Spinal cord (tissue), 9 donors: ENCODE measurements at regions not wholly inside any gene's neighbourhood (a gene's known extent, or its start where the extent isn't known, plus 50 kb on each side); places are given as distances from the start of the nearest gene placed in this dataset.

ENCODE experiments used
- DNase-seq, 6 donors: peaks; one replicate each; pipeline versions ENCODE4 v3.0.0 to v3.0.0-alpha.2; 2013 to 2015; ENCODE audit warnings: low spot score in 6 of 6, low read depth in 4 of 6
- H3K27ac ChIP-seq: one replicate; pipeline ENCODE4 v1.5.1; 2013; ENCODE audit warnings: low read depth, low read length, control low read depth
- H3K27me3 ChIP-seq: one replicate; pipeline ENCODE4 v1.6.1; 2013; ENCODE audit warnings: low read length; ENCODE audit not compliant: control insufficient read depth, insufficient read depth
- H3K36me3 ChIP-seq: one replicate; pipeline ENCODE4 v1.6.1; 2013; ENCODE audit warnings: low read length; ENCODE audit not compliant: control insufficient read depth, insufficient read depth
- H3K4me1 ChIP-seq: one replicate; pipeline ENCODE4 v1.6.1; 2013; ENCODE audit warnings: low read length; ENCODE audit not compliant: control insufficient read depth, insufficient read depth
- H3K4me3 ChIP-seq: one replicate; pipeline ENCODE4 v1.5.1; 2013; ENCODE audit warnings: low read depth, low read length, control low read depth
- H3K9me3 ChIP-seq: one replicate; pipeline ENCODE4 v1.6.1; 2013; ENCODE audit warnings: low read length; ENCODE audit not compliant: control insufficient read depth, insufficient read depth
- WGBS: methylation state at CpG from one replicate; pipeline ENCODE4 v1.1.5; 2013; ENCODE audit warnings: missing lambda C conversion rate; ENCODE audit not compliant: insufficient coverage; 5-methylcytosine and 5-hydroxymethylcytosine counted together
- donor health status: healthy.

GRCh38 chr4:22202246-22202974 is 253.8 kb upstream of the KCNIP4 start:
- no peak overlapping the region for H3K4me3 ChIP-seq
- H3K9me3 ChIP-seq = no peaks in the 10 kb centered on the region
- H3K27ac ChIP-seq = no peak overlapping the region
- no peaks in the 10 kb centered on the region for H3K27me3 ChIP-seq
- H3K4me1 ChIP-seq = no peaks in the 10 kb centered on the region
- WGBS = 87% methylated on average over 3 of the region's 4 CpGs
- H3K36me3 ChIP-seq = no peaks in the 10 kb centered on the region
- DNase-seq = no peak

GRCh38 chr4:22201256-22201655 is 252.7 kb upstream of the KCNIP4 start:
- H3K27ac ChIP-seq = no peak overlapping the region
- H3K4me1 ChIP-seq = no peaks in the 10 kb centered on the region
- 92% methylated on average over 2 of the region's 2 CpGs for WGBS
- no peak for DNase-seq
- no peak overlapping the region for H3K4me3 ChIP-seq
- H3K9me3 ChIP-seq = no peaks in the 10 kb centered on the region
- no peaks in the 10 kb centered on the region for H3K36me3 ChIP-seq
- H3K27me3 ChIP-seq = no peaks in the 10 kb centered on the region

GRCh38 chr4:22196551-22196950 is 248.0 kb upstream of the KCNIP4 start:
- no peaks in the 10 kb centered on the region for H3K36me3 ChIP-seq
- no peaks in the 10 kb centered on the region for H3K27me3 ChIP-seq
- no peak for DNase-seq
- no CpG with 5 or more reads among the region's 3 CpGs for WGBS
- no peaks in the 10 kb centered on the region for H3K9me3 ChIP-seq
- no peak overlapping the region for H3K27ac ChIP-seq
- no peak overlapping the region for H3K4me3 ChIP-seq
- H3K4me1 ChIP-seq = no peaks in the 10 kb centered on the region

- DNase-seq = peak in 1 of 6 donors; percentile 52
- Histone ChIP-seq H3K36me3 (no peaks in the 10 kb centered on the region), H3K27me3 (no peaks in the 10 kb centered on the region), H3K9me3 (peaks cover 1% of the 10 kb centered on the region), H3K27ac (no peak overlapping the region), H3K4me3 (no peak overlapping the region), H3K4me1 (no peaks in the 10 kb centered on the region)
- WGBS = no CpG with 5 or more reads among the region's 5 CpGs
Observed at GRCh38 chr4:22192084-22192511, 243.5 kb upstream of the KCNIP4 start.

- 88% methylated on average over 1 of the region's 2 CpGs for WGBS
- Histone ChIP-seq H3K27ac (no peak overlapping the region), H3K9me3 (peaks cover 1% of the 10 kb centered on the region), H3K4me3 (no peak overlapping the region), H3K27me3 (no peaks in the 10 kb centered on the region), H3K4me1 (no peaks in the 10 kb centered on the region), H3K36me3 (no peaks in the 10 kb centered on the region)
- DNase-seq = no peak
Observed at GRCh38 chr4:22191565-22191964, 243.0 kb upstream of the KCNIP4 start.

- no CpG with 5 or more reads among the region's 1 CpG for WGBS
- Histone ChIP-seq H3K4me3 (no peak overlapping the region), H3K4me1 (no peaks in the 10 kb centered on the region), H3K9me3 (peaks cover 1% of the 10 kb centered on the region), H3K27ac (no peak overlapping the region), H3K27me3 (no peaks in the 10 kb centered on the region), H3K36me3 (no peaks in the 10 kb centered on the region)
- DNase-seq = no peak
Observed at GRCh38 chr4:22190855-22191254, 242.3 kb upstream of the KCNIP4 start.

- H3K27ac ChIP-seq = no peak overlapping the region
- no peaks in the 10 kb centered on the region for H3K36me3 ChIP-seq
- DNase-seq = no peak
- H3K4me1 ChIP-seq = no peaks in the 10 kb centered on the region
- no peaks in the 10 kb centered on the region for H3K27me3 ChIP-seq
- no CpG with 5 or more reads among the region's 2 CpGs for WGBS
- H3K4me3 ChIP-seq = no peak overlapping the region
- peaks cover 1% of the 10 kb centered on the region for H3K9me3 ChIP-seq
Observed at GRCh38 chr4:22187203-22187820, 238.7 kb upstream of the KCNIP4 start.

GRCh38 chr4:22181736-22182135 is 233.2 kb upstream of the KCNIP4 start:
- Histone ChIP-seq H3K4me1 (no peaks in the 10 kb centered on the region), H3K9me3 (no peaks in the 10 kb centered on the region), H3K27me3 (no peaks in the 10 kb centered on the region), H3K36me3 (no peaks in the 10 kb centered on the region), H3K27ac (no peak overlapping the region), H3K4me3 (no peak overlapping the region)
- DNase-seq = peak in 1 of 6 donors; percentile 61

GRCh38 chr4:22179124-22179874 is 230.7 kb upstream of the KCNIP4 start:
- no CpG with 5 or more reads among the region's 1 CpG for WGBS
- Histone ChIP-seq H3K27ac (no peak overlapping the region), H3K27me3 (no peaks in the 10 kb centered on the region), H3K4me1 (no peaks in the 10 kb centered on the region), H3K36me3 (no peaks in the 10 kb centered on the region), H3K9me3 (peaks cover 2% of the 10 kb centered on the region), H3K4me3 (no peak overlapping the region)
- DNase-seq = no peak
